ENCODE measurements at regions not wholly inside any gene's neighbourhood (a gene's known extent, or its start where the extent isn't known, plus 50 kb on each side); places are given as distances from the start of the nearest gene placed in this dataset.

DNA sequence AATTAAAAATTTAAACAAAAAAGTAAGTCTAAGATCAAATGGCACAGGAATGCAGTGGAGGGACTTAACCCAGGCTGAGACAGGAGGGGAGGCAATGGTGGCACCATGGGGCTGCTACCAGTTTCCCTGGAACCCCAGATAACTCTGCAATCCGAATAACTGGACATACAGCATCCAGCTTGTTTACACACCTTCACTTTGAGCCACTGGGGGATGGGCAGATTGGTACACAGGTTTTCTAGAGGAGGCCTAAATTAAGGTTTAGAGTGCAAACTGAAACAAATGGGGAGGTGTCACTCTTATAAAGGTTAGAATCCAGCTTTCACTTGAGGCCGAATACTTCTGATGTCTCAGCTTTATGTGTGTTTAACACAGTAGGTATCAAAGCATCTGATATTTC, 189.3 kb upstream of the FN1 start:
- TF ChIP-seq ZNF274 (IDR thresholded peaks at IDR 0.05; ENCODE audit: low read depth, low read length), result no peak

DNA sequence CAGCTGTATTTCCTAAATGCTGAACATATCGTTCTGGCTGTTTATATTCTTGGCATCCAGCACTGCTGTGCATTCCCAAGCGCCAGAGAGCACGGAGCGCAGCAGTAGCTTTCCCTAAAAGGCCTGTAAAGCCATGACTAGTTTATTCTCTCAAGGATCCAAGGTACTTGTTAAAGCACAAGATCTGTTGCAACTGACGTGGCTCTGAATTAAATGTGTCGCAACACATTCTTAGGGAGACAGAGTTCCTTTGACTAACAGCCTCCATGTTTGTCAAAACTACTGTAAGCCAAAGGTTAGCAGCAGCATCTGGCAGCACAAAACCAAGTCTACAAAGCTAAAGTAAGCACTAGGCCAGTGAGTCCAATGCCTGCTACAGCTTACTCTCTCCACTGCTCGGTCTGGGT, 188.6 kb upstream of the FN1 start:
- no peak for TF ChIP-seq ZNF274 (IDR thresholded peaks at IDR 0.05; ENCODE audit: low read depth, low read length)
- H3K4me3 ChIP-seq (ENCODE audit: low read length), result no peak overlapping the region

More for the DNA sequence above, 189.3 kb upstream of the FN1 start:
- no peak overlapping the region for H3K4me3 ChIP-seq (ENCODE audit: low read length)

DNA sequence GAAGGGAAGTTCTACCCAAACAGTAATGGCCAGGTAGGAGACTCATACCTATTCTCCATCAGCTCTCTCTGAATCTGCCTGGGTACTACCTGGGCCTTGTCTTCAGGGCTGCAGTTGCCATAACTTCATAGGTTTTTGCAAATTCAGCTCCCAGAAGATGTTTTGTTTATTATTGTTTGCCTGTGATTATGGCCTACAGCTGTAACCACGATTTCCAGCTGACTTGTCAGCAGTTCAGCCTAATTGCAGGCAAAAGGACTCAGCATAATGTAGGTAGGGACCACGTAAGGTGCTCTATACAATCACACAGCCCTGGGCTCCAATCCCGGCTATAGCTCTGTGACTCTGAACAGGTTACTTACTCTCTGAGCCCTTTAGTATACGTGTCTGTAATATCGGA, 187.0 kb upstream of the FN1 start:
- TF ChIP-seq ZNF274 (IDR thresholded peaks at IDR 0.05; ENCODE audit: low read depth, low read length), result no peak
- H3K4me3 ChIP-seq (ENCODE audit: low read length), result no peak overlapping the region

DNA sequence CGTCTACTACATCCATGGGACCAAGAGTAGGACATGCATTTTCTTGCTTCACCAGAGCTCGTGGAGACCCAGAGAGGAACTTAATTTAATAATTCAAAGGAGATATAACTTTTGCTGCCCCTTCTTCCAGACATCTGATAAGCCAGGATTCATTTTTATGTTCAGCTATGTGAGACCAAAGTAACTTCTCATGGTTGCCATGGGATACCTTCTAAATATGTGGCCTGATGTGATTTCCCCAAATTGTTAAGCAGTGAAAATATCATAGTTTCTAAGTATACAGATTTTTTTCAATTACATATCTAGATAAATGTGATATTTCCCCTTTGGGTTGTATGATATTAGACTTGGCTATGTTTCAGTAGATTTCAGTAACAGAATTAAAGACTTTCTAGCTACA, 185.5 kb upstream of the FN1 start:
- H3K4me3 ChIP-seq (ENCODE audit: low read length), result no peak overlapping the region
- TF ChIP-seq ZNF274 (IDR thresholded peaks at IDR 0.05; ENCODE audit: low read depth, low read length), result no peak

DNA sequence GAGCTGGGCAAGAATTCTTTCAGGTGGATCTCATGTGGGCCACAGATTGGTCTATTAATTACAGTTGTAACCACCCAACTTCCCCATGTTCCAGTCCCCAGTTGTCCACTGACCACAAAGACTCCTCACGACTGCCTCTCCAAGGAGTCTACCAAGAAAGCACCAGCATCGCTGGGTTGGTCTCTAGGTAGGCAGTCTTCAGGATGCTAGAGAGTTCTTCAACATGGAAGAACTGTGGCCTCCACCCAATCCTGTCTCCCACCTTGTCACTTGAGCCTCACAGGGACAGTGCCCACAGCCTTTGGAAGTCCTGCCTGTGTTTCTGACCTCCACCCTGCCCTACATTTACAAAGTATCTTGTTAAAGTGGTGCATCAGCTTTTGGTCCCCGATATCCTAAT, 184.7 kb upstream of the FN1 start:
- no peak overlapping the region for H3K4me3 ChIP-seq (ENCODE audit: low read length)
- no peak for TF ChIP-seq ZNF274 (IDR thresholded peaks at IDR 0.05; ENCODE audit: low read depth, low read length)

DNA sequence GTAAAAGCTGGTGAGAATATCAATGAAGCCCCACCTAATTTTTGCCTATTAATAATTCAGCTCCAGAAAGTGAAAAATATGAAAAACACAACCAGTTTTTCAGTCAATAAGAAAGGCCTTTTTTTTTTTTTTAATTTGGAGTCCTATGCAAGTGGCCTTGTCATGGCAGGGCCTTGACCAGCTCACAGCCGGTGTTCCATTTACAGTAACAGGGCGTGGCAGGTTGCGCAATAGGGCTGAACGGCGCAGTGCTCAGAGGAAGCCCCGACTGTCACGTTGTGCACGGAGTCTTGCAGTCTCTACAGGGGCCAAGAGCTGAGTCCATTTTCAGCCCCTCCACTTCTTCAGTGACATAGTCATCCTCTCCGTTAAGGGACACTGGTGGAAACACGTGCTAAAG, 184.1 kb upstream of the FN1 start:
- no peak for TF ChIP-seq ZNF274 (IDR thresholded peaks at IDR 0.05; ENCODE audit: low read depth, low read length)
- H3K4me3 ChIP-seq (ENCODE audit: low read length), result no peak overlapping the region

DNA sequence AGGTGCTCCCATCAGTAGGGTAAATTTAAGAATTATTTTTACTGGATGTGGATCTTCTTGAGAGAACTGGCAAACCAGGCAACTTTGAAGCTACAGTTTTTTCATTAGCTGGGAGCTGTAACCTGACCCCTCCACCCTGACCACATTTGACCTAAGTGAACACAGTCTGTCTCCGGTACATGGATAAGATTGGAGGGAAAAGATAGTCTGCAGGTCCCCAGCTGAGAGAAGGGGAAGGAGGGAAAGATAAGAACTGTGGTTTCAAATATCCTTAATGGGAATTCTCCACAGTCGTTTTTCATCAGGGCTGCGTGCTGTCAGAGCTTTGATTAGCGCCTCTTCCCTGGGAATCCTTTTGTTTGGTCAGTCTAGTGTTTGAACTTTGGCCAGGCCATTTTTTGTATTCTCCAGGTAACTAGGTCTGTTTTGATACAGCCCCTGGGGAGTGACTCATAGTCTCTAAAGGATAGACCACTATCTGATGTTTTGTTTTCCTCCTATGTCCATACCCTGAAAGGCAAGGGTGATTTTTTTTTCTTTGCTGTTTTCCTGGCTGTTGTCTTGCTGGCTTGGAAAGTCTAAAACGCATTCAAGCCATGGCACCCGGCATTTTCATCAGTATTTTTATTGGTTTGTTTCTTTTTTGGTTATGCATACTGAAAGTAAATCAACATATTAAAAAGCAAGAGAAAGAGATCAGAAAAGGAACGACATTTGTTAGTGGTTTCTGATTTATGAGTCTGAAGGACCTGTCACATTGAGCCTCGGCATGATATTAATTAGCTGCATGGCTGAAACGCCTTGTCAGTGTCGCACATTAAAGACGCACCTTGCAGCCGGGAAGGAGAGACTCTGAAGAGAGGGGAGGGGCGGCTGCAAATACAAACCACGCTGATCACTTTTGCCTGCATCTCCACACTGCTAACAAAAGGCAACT, 183.4 kb upstream of the FN1 start:
- H3K4me3 ChIP-seq (ENCODE audit: low read length), result no peak overlapping the region
- no peak for TF ChIP-seq ZNF274 (IDR thresholded peaks at IDR 0.05; ENCODE audit: low read depth, low read length)

DNA sequence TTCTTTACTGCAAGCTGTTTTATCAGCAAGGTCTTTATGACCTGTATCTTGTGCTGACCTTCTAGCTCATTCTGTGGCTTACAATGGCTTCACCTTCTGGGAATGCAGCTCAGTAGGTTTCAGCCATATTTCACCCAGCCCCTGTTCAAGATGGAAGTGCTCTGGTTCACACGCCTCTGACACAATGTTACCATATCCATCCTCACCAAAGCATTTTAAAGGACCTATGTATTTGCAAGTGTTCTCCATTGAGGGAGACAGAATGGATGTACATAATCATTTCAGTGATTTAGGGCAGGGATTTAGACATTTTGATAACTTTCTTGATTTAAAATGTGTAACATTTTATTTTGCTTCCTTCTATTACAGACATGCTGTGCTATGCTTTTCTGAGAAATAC, 182.3 kb upstream of the FN1 start:
- TF ChIP-seq ZNF274 (IDR thresholded peaks at IDR 0.05; ENCODE audit: low read depth, low read length), result no peak
- no peak overlapping the region for H3K4me3 ChIP-seq (ENCODE audit: low read length)

DNA sequence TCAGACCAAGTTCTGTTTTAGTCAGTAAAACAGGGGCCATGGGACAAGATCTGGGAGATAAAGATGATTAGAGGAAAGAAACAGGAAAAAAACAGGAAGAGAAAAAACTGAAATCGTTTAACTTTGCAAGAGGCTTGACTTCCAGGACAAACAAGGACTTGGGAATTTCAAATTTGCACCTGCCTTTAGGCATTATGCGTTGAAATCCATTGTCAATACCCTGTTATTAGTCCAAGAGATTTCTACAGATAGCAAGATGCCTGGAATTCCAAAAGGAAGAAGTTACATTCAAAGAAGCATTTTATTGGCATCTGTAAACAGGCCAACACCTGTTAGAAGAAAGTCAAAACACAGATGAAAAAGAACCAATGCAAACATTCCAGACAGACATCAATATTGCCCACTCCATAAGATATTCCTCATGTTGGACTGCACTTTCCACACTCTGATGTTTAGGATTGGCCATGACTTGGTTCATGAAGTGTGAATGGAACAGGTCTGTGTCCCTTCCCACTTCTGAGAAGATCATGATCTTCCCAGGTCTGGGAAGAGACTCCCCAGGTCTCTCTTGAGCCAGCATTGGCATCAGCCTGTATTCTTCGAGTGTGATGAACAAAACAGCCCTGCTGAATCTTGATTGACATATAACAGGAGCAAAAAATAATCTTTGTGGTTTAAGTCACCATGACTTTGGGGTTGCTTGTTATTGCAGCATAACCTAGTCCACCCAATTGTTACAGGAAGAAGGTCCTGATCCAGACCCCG, 181.4 kb upstream of the FN1 start:
- TF ChIP-seq ZNF274 (IDR thresholded peaks at IDR 0.05; ENCODE audit: low read depth, low read length), result no peak
- no peak overlapping the region for H3K4me3 ChIP-seq (ENCODE audit: low read length)

DNA sequence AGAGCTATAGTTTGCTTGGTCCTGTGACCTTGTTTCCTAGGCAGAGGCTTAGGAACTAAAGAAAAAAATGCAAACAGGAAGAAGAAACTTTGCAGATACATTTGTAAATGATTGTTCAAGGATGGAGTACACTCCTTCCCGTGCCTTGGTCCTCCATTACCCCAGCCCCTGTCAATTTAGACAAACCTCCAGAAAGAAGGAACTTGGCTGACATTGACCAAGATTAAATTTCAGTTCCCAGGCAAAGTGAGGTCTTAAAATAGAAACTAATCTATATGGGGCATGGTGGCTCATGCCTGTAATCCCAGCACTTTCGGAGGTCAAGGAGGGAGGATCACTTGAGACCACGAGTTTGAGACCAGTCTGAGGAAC, 179.9 kb upstream of the FN1 start:
- no peak overlapping the region for H3K4me3 ChIP-seq (ENCODE audit: low read length)
- TF ChIP-seq ZNF274 (IDR thresholded peaks at IDR 0.05; ENCODE audit: low read depth, low read length), result no peak

DNA sequence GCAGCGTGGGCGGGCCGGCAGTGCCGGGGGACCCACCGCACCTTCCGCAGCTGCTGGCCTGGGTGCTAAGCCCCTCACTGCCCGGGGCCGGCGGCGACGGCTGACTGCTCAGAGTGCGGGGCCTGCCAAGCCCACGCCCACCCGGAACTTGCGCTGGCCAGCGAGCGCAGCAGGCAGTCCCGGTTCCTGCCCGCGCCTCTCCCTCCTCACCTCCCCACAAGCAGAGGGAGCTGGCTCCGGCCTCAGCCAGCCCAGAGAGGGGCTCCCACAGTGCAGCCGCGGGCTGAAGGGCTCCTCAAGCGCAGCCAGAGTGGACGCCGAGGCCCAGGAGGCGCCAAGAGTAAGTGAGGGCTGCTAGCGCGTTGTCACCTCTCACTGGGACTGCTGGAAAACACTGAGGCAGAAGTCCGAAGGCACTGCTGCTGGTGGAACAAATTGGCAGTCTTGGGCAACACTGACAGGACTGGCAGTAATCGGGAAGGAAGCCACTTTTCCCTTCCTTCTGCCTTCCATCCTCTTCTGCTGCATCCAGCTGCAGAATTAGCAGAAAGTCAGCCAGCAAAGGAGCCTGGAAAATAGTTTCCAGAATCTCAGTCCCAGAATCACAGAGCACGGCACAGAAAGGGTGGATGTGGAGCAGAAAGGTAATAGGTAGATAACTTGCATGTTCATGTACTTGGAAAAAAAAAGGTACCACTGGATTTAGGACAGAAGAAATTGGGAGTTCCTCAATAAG, 179.4 kb upstream of the FN1 start:
- no peak overlapping the region for H3K4me3 ChIP-seq (ENCODE audit: low read length)
- no peak for TF ChIP-seq ZNF274 (IDR thresholded peaks at IDR 0.05; ENCODE audit: low read depth, low read length)

DNA sequence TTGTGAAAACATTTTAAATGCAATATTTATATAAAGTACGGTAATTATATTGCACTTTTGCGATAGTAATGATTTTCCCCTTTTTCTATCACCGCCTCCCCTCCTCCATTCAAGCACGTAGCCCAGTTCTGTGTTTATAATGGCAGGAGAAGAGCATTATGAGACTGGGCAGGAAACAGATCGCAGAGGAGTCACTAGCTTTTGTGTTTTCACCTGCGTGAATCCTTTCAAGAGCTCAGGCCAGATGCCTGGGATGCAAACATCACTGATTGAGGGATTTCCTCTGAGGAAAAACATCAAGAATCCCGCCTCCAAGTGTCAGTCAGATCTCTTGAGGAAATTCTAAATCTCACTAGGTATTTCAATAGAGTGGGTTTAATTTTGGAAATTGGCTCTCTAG, 178.4 kb upstream of the FN1 start:
- no peak overlapping the region for H3K4me3 ChIP-seq (ENCODE audit: low read length)
- no peak for TF ChIP-seq ZNF274 (IDR thresholded peaks at IDR 0.05; ENCODE audit: low read depth, low read length)

DNA sequence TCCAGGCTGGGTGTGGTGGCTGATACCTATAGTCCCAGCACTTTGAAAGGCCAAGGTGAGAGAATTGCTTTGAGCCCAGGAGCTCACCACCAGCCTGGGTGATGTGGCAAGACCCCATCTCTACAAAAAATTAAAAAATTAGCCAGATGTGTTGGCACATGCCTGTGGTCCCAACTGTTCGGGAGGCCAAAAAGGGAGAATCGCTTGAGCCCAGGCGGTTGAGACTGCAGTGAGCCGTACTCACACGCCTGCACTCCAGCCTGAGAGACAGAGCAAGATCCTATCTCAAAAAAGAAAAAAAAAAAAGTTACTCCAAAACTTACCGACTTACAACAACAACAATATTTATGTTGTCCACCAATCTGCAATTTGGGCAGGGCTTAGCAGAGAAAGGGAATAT, 178.0 kb upstream of the FN1 start:
- TF ChIP-seq ZNF274 (IDR thresholded peaks at IDR 0.05; ENCODE audit: low read depth, low read length), result no peak
- no peak overlapping the region for H3K4me3 ChIP-seq (ENCODE audit: low read length)

DNA sequence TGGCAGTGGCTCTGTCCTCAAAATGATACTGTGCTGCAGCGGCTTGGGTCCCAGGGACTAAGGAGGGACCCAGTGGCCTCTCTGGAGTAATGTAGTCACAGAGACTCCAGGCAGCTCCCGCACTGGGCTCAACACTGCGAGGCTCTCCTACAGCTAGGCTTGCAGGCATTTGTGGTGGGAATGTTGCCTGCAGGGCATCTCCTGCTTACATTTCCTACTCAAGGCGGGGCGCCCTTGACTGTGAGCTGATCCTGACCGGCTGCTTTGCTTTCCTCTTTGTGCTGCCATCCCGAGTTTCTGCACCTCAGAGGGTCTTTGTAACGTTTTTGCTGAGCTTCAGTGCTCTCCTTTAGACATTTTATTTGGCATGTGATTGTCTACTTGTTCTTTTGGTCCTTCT, 177.4 kb upstream of the FN1 start:
- no peak for TF ChIP-seq ZNF274 (IDR thresholded peaks at IDR 0.05; ENCODE audit: low read depth, low read length)
- no peak overlapping the region for H3K4me3 ChIP-seq (ENCODE audit: low read length)
